Cardiac fibroblast (primary cell): ENCODE measurements at regions not wholly inside any gene's neighbourhood (a gene's known extent, or its start where the extent isn't known, plus 50 kb on each side); places are given as distances from the start of the nearest gene placed in this dataset.

Experiments
- DNase-seq, 2 donors: peaks; one replicate each; pipeline versions ENCODE4 v3.0.0 to v3.0.0-alpha.2; 2010; ENCODE audit warnings: low read depth in 2 of 2
- H3K4me3 ChIP-seq, 2 donors: replicated peaks in 1 of 2; 1 replicate in 1 of 2; 2 replicates in 1 of 2; pipeline ENCODE4 v1.5.1; 2011; ENCODE audit warnings: low read depth in 2 of 2, low read length in 2 of 2, mild to moderate bottlenecking in 2 of 2, moderate library complexity in 1 of 2
- TF ChIP-seq, protein P1 (sequence below): IDR thresholded peaks from one replicate; pipeline ENCODE4 v1.5.1; 2011; ENCODE audit warnings: low read depth, mild to moderate bottlenecking, low read length, inconsistent platforms

DNA sequence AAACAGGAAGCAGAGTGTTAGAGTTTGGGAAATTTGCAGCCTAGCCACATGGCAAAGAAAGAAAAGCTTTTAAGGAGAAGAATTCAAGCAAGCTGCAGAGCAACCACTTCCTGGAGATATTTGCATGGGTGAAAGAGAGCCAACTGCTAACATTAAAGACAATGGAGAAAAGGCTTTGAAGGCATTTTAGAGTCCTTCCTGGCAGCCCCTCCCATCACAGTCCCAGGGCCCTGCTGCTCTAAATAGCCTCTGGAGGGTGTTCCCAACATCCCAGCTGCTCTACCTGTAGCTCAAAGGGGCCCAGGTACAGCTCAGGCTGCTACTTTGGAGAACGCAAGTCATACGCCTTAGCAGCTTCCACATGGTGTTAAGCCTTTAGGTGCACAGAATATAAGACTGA, 235.9 kb upstream of the FMR1 start:
- TF ChIP-seq, protein P1, sequence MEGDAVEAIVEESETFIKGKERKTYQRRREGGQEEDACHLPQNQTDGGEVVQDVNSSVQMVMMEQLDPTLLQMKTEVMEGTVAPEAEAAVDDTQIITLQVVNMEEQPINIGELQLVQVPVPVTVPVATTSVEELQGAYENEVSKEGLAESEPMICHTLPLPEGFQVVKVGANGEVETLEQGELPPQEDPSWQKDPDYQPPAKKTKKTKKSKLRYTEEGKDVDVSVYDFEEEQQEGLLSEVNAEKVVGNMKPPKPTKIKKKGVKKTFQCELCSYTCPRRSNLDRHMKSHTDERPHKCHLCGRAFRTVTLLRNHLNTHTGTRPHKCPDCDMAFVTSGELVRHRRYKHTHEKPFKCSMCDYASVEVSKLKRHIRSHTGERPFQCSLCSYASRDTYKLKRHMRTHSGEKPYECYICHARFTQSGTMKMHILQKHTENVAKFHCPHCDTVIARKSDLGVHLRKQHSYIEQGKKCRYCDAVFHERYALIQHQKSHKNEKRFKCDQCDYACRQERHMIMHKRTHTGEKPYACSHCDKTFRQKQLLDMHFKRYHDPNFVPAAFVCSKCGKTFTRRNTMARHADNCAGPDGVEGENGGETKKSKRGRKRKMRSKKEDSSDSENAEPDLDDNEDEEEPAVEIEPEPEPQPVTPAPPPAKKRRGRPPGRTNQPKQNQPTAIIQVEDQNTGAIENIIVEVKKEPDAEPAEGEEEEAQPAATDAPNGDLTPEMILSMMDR, result no peak
- H3K4me3 ChIP-seq, result no peak overlapping the region
- no peak for DNase-seq

DNA sequence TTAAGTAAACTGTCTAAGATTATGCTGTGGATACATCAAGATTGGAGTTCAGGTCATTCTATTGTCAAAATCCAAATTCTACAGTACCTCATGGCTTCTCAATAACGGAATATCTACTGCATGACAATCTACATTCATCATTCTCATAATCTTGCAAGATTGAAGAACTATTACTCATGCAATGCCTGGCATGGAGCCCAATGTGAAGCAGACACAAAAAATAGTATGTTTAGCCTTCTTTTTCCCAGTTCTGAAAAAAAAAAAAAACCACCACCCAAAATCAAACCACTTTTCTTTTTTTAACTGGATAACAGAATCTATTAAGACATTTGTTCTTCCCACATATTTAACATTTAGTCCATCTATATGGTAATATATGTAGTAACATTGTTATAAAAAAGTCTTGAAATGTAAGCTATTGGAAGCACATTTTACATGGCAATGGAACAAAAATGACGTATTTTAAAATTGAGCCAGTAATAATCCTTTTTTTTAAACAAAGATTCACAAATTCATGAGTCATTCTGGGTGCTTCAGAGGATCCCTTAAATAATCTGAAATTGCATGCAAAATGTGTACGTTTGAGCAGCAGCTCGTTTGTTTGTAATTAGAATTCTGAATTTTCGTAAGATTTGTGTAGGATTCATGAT, 232.2 kb upstream of the FMR1 start:
- DNase-seq, result peak in 1 of 2 donors; percentile 1
- TF ChIP-seq, protein P1, result no peak
- no peak overlapping the region for H3K4me3 ChIP-seq

DNA sequence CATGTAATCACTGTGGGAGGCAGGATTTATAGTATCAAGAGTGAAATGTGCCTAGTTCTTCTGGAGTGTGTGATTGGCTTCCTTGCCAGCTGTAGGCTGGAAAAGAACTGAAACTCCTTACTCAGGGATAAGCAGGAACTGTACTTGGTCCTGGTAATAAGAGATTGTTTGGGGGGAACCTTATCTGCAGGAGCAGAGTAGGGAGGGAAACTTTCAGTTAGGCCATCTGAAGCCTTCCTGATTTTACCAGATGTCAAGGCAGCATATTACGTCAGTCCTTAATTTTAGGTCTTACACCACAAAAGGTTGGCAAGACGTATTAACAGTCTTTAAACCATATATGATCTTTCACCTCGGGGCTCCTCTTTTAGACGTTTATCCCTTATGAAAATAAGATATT, 231.5 kb upstream of the FMR1 start:
- no peak overlapping the region for H3K4me3 ChIP-seq
- no peak for DNase-seq
- TF ChIP-seq, protein P1, result no peak

DNA sequence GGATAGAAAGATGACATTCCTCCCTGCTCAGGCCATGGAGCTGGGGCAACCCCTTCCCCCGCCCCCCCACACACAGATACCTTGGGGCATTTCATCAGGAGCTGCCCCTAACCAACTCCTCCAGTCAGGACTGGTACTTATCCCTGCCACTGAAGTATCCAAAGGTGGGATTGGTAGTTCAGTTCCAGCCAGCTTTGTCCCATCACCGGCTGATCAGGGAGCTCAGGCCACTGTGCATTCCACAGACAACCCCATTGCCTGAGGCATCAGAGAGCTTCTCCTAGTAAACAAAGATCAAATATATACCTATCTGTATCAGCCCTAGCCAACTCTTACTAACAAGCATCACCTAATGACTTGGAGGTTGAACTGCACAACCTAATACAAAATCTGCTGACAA, 218.2 kb upstream of the FMR1 start:
- H3K4me3 ChIP-seq, result no peak overlapping the region
- TF ChIP-seq, protein P1, result no peak
- DNase-seq, result no peak

DNA sequence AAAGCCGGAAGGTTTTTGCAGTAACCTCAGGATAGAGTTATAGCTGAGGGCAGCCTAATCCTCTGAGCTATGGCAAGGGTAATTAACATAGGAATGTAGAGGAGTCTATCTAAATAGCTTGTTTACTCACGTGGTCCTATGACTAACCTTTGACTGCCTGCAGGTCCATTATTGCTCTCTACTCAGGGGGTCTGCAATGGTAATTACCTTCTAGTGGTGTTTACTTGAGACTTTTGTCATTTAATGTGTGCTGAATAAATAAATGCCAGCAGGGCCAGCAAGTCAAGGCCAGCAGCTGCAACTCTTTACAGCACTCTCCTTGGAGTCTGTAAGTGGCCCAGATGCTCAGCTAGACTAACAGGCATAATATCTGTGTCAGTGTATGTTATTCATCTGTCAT, 212.7 kb upstream of the FMR1 start:
- no peak overlapping the region for H3K4me3 ChIP-seq
- TF ChIP-seq, protein P1, result no peak
- DNase-seq, result no peak

DNA sequence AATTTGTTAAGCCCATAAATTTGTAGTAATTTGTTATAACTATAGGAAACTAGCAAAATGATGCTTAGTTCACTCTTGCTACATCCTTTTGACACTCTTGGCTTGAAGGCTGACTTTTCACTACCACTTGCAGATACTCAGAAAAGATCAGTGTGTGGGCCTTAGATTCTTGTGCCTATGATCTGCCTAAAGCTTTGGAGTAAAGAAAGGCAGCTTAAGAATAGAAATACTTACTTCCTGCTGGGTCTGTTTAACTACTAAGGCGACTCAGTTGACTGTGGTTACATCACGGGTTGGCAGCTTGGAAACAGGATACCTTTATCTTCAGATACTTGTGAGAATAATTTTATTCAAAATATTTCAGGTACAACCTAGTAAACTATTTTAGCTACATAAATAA, 201.4 kb upstream of the FMR1 start:
- H3K4me3 ChIP-seq, result no peak overlapping the region
- DNase-seq, result no peak
- TF ChIP-seq, protein P1, result no peak

DNA sequence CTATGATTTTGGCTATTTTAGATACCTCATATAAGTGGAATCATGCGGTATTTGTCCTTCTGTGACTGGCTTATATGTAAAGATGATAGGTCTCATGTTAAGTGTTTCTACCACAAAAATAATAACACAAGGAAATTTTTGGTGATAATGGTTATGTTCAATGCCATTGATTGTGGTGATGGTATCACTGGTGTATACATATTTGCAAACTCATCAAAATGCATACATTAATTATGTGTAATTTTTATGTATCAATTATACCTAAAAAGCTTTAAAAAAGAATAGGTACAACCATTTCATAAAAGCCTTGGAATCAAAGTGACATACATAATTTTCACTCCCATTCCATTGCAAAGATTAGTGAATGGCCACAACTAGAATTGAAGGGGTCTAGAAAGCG, 178.3 kb upstream of the FMR1 start:
- H3K4me3 ChIP-seq, result no peak overlapping the region
- DNase-seq, result no peak
- TF ChIP-seq, protein P1, result no peak
